BE2C (cell line): ENCODE measurements at regions not wholly inside any gene's neighbourhood (a gene's known extent, or its start where the extent isn't known, plus 50 kb on each side); places are given as distances from the start of the nearest gene placed in this dataset.

Source experiments
- DNase-seq: peaks from one replicate; pipeline ENCODE4 v3.0.0-alpha.2; 2020
- H3K27me3 ChIP-seq: fragments of 250-450 bp; sonication (Bioruptor Pico); 2 replicates; pipeline ENCODE4 v1.5.1; 2020; ENCODE audit warnings: mild to moderate bottlenecking
- H3K36me3 ChIP-seq: fragments of 250-450 bp; sonication (Bioruptor Pico); 2 replicates; pipeline ENCODE4 v1.5.1; 2020; ENCODE audit warnings: mild to moderate bottlenecking
- H3K4me1 ChIP-seq: fragments of 250-450 bp; sonication (Bioruptor Pico); 2 replicates; pipeline ENCODE4 v1.5.1; 2020
- H3K4me3 ChIP-seq: 2 replicates; pipeline ENCODE4 v1.5.1; 2011; ENCODE audit warnings: low read depth, low read length
- H3K9me3 ChIP-seq: fragments of 250-450 bp; sonication (Bioruptor Pico); 2 replicates; pipeline ENCODE4 v1.5.1; 2020
- TF ChIP-seq, protein P1 (sequence below): IDR thresholded peaks from 2 replicates; pipeline ENCODE4 v1.5.1; 2012; ENCODE audit warnings: mild to moderate bottlenecking, low read depth, low read length

DNA sequence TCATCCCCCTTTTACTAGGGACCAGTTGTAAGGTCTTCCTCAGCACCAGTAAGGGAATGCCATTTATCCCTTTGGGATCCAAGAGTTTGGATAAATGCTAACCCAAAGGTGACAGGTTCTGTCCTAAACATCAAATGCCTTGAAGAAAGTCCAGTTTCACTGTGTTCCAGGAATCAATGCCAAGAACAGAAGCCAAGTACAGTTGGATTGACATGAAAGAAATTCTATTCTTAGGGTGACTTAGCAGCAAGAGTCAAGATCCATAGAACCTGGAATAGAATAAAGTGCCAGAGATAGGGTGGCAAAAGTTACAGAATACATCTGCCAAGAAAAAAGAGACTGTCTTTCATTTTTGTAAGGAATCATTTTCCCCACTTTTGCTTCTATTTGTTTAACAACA, 94.9 kb upstream of the ADAMTS5 start:
- no peaks in the 10 kb centered on the region for H3K27me3 ChIP-seq
- TF ChIP-seq, protein P1, sequence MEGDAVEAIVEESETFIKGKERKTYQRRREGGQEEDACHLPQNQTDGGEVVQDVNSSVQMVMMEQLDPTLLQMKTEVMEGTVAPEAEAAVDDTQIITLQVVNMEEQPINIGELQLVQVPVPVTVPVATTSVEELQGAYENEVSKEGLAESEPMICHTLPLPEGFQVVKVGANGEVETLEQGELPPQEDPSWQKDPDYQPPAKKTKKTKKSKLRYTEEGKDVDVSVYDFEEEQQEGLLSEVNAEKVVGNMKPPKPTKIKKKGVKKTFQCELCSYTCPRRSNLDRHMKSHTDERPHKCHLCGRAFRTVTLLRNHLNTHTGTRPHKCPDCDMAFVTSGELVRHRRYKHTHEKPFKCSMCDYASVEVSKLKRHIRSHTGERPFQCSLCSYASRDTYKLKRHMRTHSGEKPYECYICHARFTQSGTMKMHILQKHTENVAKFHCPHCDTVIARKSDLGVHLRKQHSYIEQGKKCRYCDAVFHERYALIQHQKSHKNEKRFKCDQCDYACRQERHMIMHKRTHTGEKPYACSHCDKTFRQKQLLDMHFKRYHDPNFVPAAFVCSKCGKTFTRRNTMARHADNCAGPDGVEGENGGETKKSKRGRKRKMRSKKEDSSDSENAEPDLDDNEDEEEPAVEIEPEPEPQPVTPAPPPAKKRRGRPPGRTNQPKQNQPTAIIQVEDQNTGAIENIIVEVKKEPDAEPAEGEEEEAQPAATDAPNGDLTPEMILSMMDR, result no peak
- no peak for DNase-seq
- no peaks in the 10 kb centered on the region for H3K36me3 ChIP-seq
- no peaks in the 10 kb centered on the region for H3K4me1 ChIP-seq
- H3K4me3 ChIP-seq, result no peak overlapping the region
- H3K9me3 ChIP-seq, result peaks cover 2% of the 10 kb centered on the region; the same call in 1 of the 2 replicates

GRCh38 chr21:27060190-27060589, 93.3 kb upstream of the ADAMTS5 start:
- Histone ChIP-seq H3K27me3 (no peaks in the 10 kb centered on the region), H3K4me3 (no peak overlapping the region), H3K36me3 (no peaks in the 10 kb centered on the region), H3K4me1 (no peaks in the 10 kb centered on the region), H3K9me3 (peaks cover 2% of the 10 kb centered on the region; the same call in 1 of the 2 replicates)
- no peak for DNase-seq
- TF ChIP-seq, protein P1, result no peak

GRCh38 chr21:27058673-27059605, 92.1 kb upstream of the ADAMTS5 start:
- no peaks in the 10 kb centered on the region for H3K4me1 ChIP-seq
- no peaks in the 10 kb centered on the region for H3K27me3 ChIP-seq
- DNase-seq, result no peak
- H3K36me3 ChIP-seq, result no peaks in the 10 kb centered on the region
- no peak overlapping the region for H3K4me3 ChIP-seq
- TF ChIP-seq, protein P1, result no peak
- peaks cover 2% of the 10 kb centered on the region; the same call in 1 of the 2 replicates for H3K9me3 ChIP-seq

DNA sequence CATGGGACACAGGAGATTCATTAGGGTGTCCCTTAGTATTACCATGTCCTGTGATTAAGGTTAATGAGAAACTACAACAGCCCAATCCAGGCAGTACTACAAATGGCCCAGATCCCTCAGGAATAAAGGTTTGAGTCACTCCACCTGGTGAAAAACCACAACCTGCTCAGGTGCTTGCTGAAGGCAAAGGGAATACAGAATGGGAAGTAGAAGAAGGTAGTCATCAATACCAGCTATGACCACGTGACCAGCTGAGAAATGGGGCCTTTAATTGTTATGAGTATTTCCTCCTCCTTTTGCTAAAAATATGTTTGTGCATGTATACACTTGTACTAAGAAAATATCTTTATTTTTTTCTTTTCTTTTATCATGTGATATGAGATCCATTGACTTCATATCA, 91.1 kb upstream of the ADAMTS5 start:
- TF ChIP-seq, protein P1, result no peak
- no peak overlapping the region for H3K4me3 ChIP-seq

GRCh38 chr21:27047658-27048314, 80.9 kb upstream of the ADAMTS5 start:
- Histone ChIP-seq H3K9me3 (no peaks in the 10 kb centered on the region), H3K4me1 (no peaks in the 10 kb centered on the region), H3K4me3 (no peak overlapping the region), H3K27me3 (no peaks in the 10 kb centered on the region), H3K36me3 (no peaks in the 10 kb centered on the region)
- no peak for DNase-seq
- TF ChIP-seq, protein P1, result no peak

More for the DNA sequence above, 91.1 kb upstream of the ADAMTS5 start:
- DNase-seq, result no peak
- Histone ChIP-seq H3K36me3 (no peaks in the 10 kb centered on the region), H3K9me3 (peaks cover 2% of the 10 kb centered on the region; the same call in 1 of the 2 replicates), H3K27me3 (no peaks in the 10 kb centered on the region), H3K4me1 (no peaks in the 10 kb centered on the region)

DNA sequence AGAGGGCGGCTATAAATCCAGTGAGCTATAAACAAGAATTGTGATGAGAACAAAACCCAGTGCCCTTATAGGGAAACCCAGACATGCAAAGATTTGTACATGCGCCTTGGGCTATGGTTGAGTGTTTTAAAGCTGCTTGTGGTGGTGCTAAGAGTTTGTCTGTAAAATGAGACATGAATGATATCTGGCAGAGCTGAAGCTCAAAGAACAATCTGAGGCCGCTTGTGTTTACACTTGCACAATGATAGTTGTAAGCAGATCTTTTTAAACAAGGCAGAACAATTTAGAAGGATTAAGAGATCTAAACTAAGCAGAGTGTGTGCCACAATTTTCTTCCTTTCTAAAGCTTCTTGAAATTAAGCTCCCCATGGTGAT, 80.4 kb upstream of the ADAMTS5 start:
- no peak for DNase-seq
- no peaks in the 10 kb centered on the region for H3K27me3 ChIP-seq
- H3K36me3 ChIP-seq, result no peaks in the 10 kb centered on the region
- TF ChIP-seq, protein P1, result no peak
- H3K9me3 ChIP-seq, result no peaks in the 10 kb centered on the region
- no peaks in the 10 kb centered on the region for H3K4me1 ChIP-seq
- H3K4me3 ChIP-seq, result no peak overlapping the region
